GM12878 (cell line): ENCODE measurements at regions not wholly inside any gene's neighbourhood (a gene's known extent, or its start where the extent isn't known, plus 50 kb on each side); places are given as distances from the start of the nearest gene placed in this dataset.

Experiments
- EP300 ChIP-seq, 2 experiments: fragments of 150-350 bp in 1 of 2; IDR thresholded peaks; 2 replicates each; pipeline ENCODE4 v1.6.1; 2011 to 2012; ENCODE audit warnings: low read depth in 2 of 2, low read length in 2 of 2, borderline replicate concordance in 1 of 2, improper control_type of control experiment in 1 of 2, inconsistent platforms in 1 of 2; ENCODE audit not compliant: control insufficient read depth in 1 of 2
- USF1 ChIP-seq: IDR thresholded peaks from 2 replicates; pipeline ENCODE4 v1.6.1; 2011; ENCODE audit warnings: borderline replicate concordance, low read depth, mild to moderate bottlenecking, moderate library complexity, mixed read lengths, low read length; ENCODE audit not compliant: insufficient read depth; ENCODE audit errors: extremely low read length
- YY1 ChIP-seq: IDR thresholded peaks from 2 replicates; pipeline ENCODE4 v1.6.1; 2011; ENCODE audit warnings: low read depth, mild to moderate bottlenecking, low read length
- TF ChIP-seq, protein P1 (sequence below), 3 experiments: IDR thresholded peaks in 2 of 3; conservative IDR thresholded peaks in 1 of 3; 2 replicates each; pipeline ENCODE4 v1.5.1; 2011; ENCODE audit warnings: low read depth in 3 of 3, low read length in 3 of 3, mild to moderate bottlenecking in 3 of 3, control low read depth in 2 of 3, moderate library complexity in 2 of 3, inconsistent platforms in 1 of 3, mixed read lengths in 1 of 3; ENCODE audit not compliant: control insufficient read depth in 2 of 3, insufficient read depth in 1 of 3; ENCODE audit errors: extremely low read depth in 1 of 3

DNA sequence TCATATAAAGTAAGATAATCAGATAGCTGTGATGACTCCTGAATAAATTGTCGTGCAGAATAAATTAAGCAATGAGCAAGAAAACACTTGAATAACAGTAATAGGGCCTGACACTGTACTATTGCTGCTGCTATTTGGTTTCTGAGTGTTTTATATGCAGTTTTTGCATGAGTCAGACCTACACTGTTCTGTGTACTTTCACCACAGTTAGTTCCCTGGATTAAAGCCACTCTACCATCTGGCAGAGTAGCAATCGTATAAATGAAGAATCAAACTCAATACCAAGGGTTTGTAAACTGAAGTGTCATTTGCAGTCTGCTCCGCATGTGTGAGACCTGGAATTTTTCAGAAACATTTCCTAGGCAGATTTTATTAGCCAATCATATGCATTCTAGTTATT lies 398.6 kb upstream of the CDH7 start:
- TF ChIP-seq YY1 (no peak), EP300 (IDR thresholded peaks at IDR 0.05; ENCODE audit: borderline replicate concordance in 1 of 2, control insufficient read depth in 1 of 2, low read depth in 2 of 2, low read length in 2 of 2) (no peak), USF1 (no peak)
- TF ChIP-seq, protein P1, sequence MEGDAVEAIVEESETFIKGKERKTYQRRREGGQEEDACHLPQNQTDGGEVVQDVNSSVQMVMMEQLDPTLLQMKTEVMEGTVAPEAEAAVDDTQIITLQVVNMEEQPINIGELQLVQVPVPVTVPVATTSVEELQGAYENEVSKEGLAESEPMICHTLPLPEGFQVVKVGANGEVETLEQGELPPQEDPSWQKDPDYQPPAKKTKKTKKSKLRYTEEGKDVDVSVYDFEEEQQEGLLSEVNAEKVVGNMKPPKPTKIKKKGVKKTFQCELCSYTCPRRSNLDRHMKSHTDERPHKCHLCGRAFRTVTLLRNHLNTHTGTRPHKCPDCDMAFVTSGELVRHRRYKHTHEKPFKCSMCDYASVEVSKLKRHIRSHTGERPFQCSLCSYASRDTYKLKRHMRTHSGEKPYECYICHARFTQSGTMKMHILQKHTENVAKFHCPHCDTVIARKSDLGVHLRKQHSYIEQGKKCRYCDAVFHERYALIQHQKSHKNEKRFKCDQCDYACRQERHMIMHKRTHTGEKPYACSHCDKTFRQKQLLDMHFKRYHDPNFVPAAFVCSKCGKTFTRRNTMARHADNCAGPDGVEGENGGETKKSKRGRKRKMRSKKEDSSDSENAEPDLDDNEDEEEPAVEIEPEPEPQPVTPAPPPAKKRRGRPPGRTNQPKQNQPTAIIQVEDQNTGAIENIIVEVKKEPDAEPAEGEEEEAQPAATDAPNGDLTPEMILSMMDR (IDR thresholded peaks at IDR 0.05 in 2 of 3, conservative IDR thresholded peaks at IDR 0.05 in 1 of 3; ENCODE audit: control insufficient read depth in 2 of 3, extremely low read depth in 1 of 3, insufficient read depth in 1 of 3, low read depth in 3 of 3, low read length in 3 of 3): no peak
